Progenitor cell of endocrine pancreas (in vitro differentiated cells): ENCODE measurements at regions not wholly inside any gene's neighbourhood (a gene's known extent, or its start where the extent isn't known, plus 50 kb on each side); places are given as distances from the start of the nearest gene placed in this dataset.

Experiments
- DNase-seq: peaks from one replicate; pipeline ENCODE4 v3.0.0; 2021; ENCODE audit warnings: low spot score; ENCODE audit not compliant: unreplicated experiment
- H3K27ac Mint-ChIP-seq: 2 replicates; pipeline ENCODE4 v1.8.0; 2021; ENCODE audit warnings: mild to moderate bottlenecking, moderate library complexity, mixed read lengths
- H3K27me3 Mint-ChIP-seq: 2 replicates; pipeline ENCODE4 v1.8.0; 2021; ENCODE audit warnings: mixed read lengths
- H3K36me3 Mint-ChIP-seq: 2 replicates; pipeline ENCODE4 v1.8.0; 2022; ENCODE audit warnings: mixed read lengths; ENCODE audit not compliant: insufficient read depth
- H3K4me1 Mint-ChIP-seq: 2 replicates; pipeline ENCODE4 v1.8.0; 2021; ENCODE audit warnings: low read depth, mixed read lengths
- H3K4me3 Mint-ChIP-seq: 2 replicates; pipeline ENCODE4 v1.8.0; 2021; ENCODE audit warnings: low read depth, mild to moderate bottlenecking, moderate library complexity, mixed read lengths
- H3K9me3 Mint-ChIP-seq: 2 replicates; pipeline ENCODE4 v1.8.0; 2021; ENCODE audit warnings: low read depth, mixed read lengths
- CTCF ChIP-seq: fragments of 200-600 bp; sonication (generic); IDR thresholded peaks from one replicate; pipeline ENCODE4 v1.5.0; 2021; ENCODE audit warnings: antibody characterized with exemption, mild to moderate bottlenecking; ENCODE audit not compliant: unreplicated experiment

DNA sequence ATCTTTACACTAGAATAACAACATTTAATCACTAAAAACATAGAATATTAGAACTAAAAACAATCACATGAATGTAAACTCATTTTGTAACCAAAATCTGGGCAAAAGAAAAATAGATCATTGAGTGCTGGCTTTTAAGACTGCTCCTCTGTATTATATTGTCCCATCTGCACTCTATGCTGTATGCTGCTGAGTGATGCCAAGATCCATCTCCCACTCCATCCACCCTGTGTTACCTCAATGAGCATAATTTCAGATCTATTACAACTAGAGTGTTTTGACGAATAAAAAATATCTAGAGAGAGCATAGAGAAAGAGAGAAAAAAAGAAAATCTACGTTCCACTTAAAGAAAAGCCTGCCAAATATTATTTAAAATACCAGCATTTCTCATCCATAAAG, 1060.4 kb downstream of the ZPLD1 start:
- Mint-ChIP-seq H3K27ac (no peak overlapping the region), H3K4me1 (peaks cover 1% of the 10 kb centered on the region), H3K27me3 (no peaks in the 10 kb centered on the region), H3K4me3 (no peak overlapping the region), H3K9me3 (no peaks in the 10 kb centered on the region), H3K36me3 (no peaks in the 10 kb centered on the region)
- DNase-seq, result no peak
- no peak for TF ChIP-seq CTCF

DNA sequence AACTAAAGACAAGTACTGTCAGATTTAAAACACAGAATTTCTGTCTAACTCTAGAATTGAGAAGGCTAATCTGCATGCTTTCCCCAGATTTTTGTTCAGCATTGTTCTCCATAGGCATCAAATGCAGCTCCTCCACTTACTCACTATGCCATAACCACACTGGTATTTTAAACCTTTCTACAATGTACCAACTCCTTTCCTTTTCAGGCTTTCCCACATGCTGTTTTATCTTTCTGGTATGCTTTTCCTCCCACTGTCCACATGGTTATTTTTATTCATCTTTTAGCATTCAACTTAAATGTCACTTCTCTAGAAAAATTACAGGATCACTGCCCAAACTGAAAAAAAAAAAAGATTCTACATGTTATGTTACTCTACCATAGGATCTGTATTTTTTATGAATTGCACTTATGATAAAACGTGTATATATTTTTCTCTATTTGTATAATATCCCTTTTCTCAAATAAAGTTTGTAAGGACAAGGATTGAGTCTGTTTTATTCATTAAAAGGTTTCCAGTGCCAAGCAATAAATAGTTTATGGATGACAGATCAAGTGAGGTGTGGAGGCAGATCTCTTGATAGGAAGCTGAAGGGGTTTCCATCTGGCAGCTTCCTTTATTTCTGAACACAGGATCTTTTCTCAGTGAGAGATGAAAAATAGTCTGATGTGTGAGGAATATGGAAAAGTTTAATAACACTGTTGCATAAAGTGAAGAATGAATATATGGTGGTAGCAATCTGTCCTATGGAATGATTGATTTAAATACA, 1064.5 kb downstream of the ZPLD1 start:
- DNase-seq, result no peak
- H3K27ac Mint-ChIP-seq, result no peak overlapping the region
- H3K36me3 Mint-ChIP-seq, result no peaks in the 10 kb centered on the region
- H3K4me1 Mint-ChIP-seq, result no peaks in the 10 kb centered on the region
- TF ChIP-seq CTCF, result no peak
- H3K27me3 Mint-ChIP-seq, result no peaks in the 10 kb centered on the region
- no peak overlapping the region for H3K4me3 Mint-ChIP-seq
- H3K9me3 Mint-ChIP-seq, result no peaks in the 10 kb centered on the region

GRCh38 chr3:103499967-103500366, 1065.2 kb downstream of the ZPLD1 start:
- H3K36me3 Mint-ChIP-seq, result no peaks in the 10 kb centered on the region
- H3K27ac Mint-ChIP-seq, result no peak overlapping the region
- no peak for DNase-seq
- no peaks in the 10 kb centered on the region for H3K27me3 Mint-ChIP-seq
- H3K4me1 Mint-ChIP-seq, result no peaks in the 10 kb centered on the region
- no peak for TF ChIP-seq CTCF
- no peaks in the 10 kb centered on the region for H3K9me3 Mint-ChIP-seq
- H3K4me3 Mint-ChIP-seq, result no peak overlapping the region

GRCh38 chr3:103510760-103511159, 1075.9 kb downstream of the ZPLD1 start:
- DNase-seq, result no peak
- H3K4me3 Mint-ChIP-seq, result no peak overlapping the region
- no peaks in the 10 kb centered on the region for H3K36me3 Mint-ChIP-seq
- peaks cover 7% of the 10 kb centered on the region for H3K9me3 Mint-ChIP-seq
- H3K27me3 Mint-ChIP-seq, result no peaks in the 10 kb centered on the region
- peaks cover 7% of the 10 kb centered on the region for H3K4me1 Mint-ChIP-seq
- no peak overlapping the region for H3K27ac Mint-ChIP-seq
- no peak for TF ChIP-seq CTCF

DNA sequence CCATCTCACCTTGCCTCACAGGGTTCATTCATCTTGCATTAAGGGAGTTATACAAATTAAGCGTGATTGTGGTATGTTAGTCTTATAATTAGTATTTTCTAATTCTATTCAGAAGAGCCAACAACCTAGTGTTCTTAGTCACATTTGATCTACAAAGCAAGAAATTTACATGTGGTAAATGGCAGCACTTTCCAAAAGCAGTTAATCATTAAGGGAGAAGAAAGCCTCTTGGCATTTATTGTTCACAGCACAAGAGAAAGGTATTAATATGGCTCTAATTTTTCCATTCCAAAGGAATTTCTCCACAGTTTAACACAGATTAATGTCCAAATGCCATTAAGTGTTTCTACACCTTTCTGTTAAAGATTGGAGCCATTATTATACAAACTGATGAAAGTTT, 1077.1 kb downstream of the ZPLD1 start:
- no peaks in the 10 kb centered on the region for H3K27me3 Mint-ChIP-seq
- H3K4me1 Mint-ChIP-seq, result peaks cover 7% of the 10 kb centered on the region
- TF ChIP-seq CTCF, result no peak
- no peaks in the 10 kb centered on the region for H3K9me3 Mint-ChIP-seq
- H3K27ac Mint-ChIP-seq, result no peak overlapping the region
- no peaks in the 10 kb centered on the region for H3K36me3 Mint-ChIP-seq
- no peak overlapping the region for H3K4me3 Mint-ChIP-seq
- DNase-seq, result no peak
